Gastroesophageal sphincter (tissue), 4 donors: ENCODE measurements at regions not wholly inside any gene's neighbourhood (a gene's known extent, or its start where the extent isn't known, plus 50 kb on each side); places are given as distances from the start of the nearest gene placed in this dataset.
A peak's percentile ranks its signal among the peaks of the same experiment; 100 is the strongest.

Source experiments
- ATAC-seq: fragments of 150-250 bp; one replicate; pipeline ENCODE4 v1.9.1; 2016; ENCODE audit warnings: mild to moderate bottlenecking, moderate library complexity
- H3K27ac ChIP-seq, 4 donors: fragments of 200-600 bp; sonication (generic) in 3 of 4; 1 replicate in 3 of 4; 2 replicates in 1 of 4; pipeline ENCODE4 v1.5.1; 2016 to 2019
- H3K27me3 ChIP-seq: fragments of 200-600 bp; sonication (generic); one replicate; pipeline ENCODE4 v1.5.1; 2019
- H3K36me3 ChIP-seq, 2 donors: fragments of 200-600 bp; sonication (generic); one replicate each; pipeline ENCODE4 v1.5.1; 2019; ENCODE audit warnings: control low read depth in 1 of 2
- H3K4me1 ChIP-seq, 3 donors: fragments of 200-600 bp; sonication (generic); 1 replicate in 2 of 3; 2 replicates in 1 of 3; pipeline ENCODE4 v1.5.1; 2016 to 2019; ENCODE audit warnings: control low read depth in 2 of 3
- H3K4me3 ChIP-seq, 2 donors: fragments of 200-600 bp; sonication (generic); one replicate each; pipeline ENCODE4 v1.5.1; 2019; ENCODE audit warnings: mild to moderate bottlenecking in 1 of 2, moderate library complexity in 1 of 2
- H3K9me3 ChIP-seq, 3 donors: fragments of 200-600 bp; sonication (generic); one replicate each; pipeline ENCODE4 v1.5.1; 2017 to 2019; ENCODE audit warnings: control low read depth in 2 of 3
- EP300 ChIP-seq: sonication (generic); formaldehyde crosslinking; IDR thresholded peaks from one replicate; pipeline ENCODE4 v1.6.1; 2017; ENCODE audit warnings: antibody characterized with exemption, mild to moderate bottlenecking
- POLR2A ChIP-seq, 2 donors: fragments of 450-650 bp; IDR thresholded peaks; one replicate each; pipeline ENCODE4 v1.6.1; 2017; ENCODE audit warnings: antibody characterized with exemption in 2 of 2, mild to moderate bottlenecking in 2 of 2, moderate library complexity in 1 of 2
- POLR2AphosphoS5 ChIP-seq: sonication (generic); formaldehyde crosslinking; IDR thresholded peaks from one replicate; pipeline ENCODE4 v1.6.1; 2017; ENCODE audit warnings: antibody characterized with exemption
- WGBS, 2 donors: methylation state at CpG; one replicate each; pipeline ENCODE4 v1.1.5; 2018; ENCODE audit warnings: low coverage in 1 of 2; 5-methylcytosine and 5-hydroxymethylcytosine counted together
- TF ChIP-seq, protein P1 (sequence below), 4 experiments: fragments of 200-600 bp in 2 of 4; fragments of 450-650 bp in 2 of 4; sonication (generic) in 1 of 4; IDR thresholded peaks; one replicate each; pipeline ENCODE4 v1.5.1; 2017 to 2019; ENCODE audit warnings: antibody characterized with exemption in 4 of 4, mild to moderate bottlenecking in 2 of 4, moderate library complexity in 2 of 4

DNA sequence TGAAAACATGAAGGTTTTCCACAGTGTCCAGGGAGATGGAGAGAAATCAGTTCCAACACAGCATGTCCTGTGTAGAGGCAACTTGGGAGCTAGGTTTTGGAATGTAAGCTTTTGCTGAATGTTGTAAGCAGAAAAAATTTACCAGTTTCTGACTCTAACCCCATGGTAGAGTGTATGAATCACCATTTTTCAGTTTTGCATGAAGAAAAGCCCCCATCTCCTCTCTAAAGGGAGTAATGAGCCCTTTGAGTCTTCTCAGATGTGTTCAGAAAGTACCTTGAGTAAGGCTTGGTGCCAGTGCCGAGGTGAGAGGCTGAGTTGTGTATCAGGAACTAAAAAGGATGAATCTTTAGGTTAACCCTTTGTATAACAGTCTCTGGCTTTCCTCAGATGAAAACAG is 96.2 kb downstream of the ADRB2 start:
- Histone ChIP-seq H3K9me3 (no peaks in the 10 kb centered on the region), H3K27me3 (no peaks in the 10 kb centered on the region), H3K4me1 (no peaks in the 10 kb centered on the region), H3K4me3 (no peak overlapping the region), H3K27ac (no peak overlapping the region), H3K36me3 (no peaks in the 10 kb centered on the region)
- TF ChIP-seq, protein P1, sequence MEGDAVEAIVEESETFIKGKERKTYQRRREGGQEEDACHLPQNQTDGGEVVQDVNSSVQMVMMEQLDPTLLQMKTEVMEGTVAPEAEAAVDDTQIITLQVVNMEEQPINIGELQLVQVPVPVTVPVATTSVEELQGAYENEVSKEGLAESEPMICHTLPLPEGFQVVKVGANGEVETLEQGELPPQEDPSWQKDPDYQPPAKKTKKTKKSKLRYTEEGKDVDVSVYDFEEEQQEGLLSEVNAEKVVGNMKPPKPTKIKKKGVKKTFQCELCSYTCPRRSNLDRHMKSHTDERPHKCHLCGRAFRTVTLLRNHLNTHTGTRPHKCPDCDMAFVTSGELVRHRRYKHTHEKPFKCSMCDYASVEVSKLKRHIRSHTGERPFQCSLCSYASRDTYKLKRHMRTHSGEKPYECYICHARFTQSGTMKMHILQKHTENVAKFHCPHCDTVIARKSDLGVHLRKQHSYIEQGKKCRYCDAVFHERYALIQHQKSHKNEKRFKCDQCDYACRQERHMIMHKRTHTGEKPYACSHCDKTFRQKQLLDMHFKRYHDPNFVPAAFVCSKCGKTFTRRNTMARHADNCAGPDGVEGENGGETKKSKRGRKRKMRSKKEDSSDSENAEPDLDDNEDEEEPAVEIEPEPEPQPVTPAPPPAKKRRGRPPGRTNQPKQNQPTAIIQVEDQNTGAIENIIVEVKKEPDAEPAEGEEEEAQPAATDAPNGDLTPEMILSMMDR (IDR thresholded peaks at IDR 0.05), result no peak
- no peak for TF ChIP-seq EP300
- no peak for TF ChIP-seq POLR2A (IDR thresholded peaks at IDR 0.05)
- no peak for TF ChIP-seq POLR2AphosphoS5
- WGBS, 2 donors, result 33% methylated on average over 1 of the region's 1 CpG; no CpG with 5 or more reads in 1 of the 2 donors
- no peak for ATAC-seq

DNA sequence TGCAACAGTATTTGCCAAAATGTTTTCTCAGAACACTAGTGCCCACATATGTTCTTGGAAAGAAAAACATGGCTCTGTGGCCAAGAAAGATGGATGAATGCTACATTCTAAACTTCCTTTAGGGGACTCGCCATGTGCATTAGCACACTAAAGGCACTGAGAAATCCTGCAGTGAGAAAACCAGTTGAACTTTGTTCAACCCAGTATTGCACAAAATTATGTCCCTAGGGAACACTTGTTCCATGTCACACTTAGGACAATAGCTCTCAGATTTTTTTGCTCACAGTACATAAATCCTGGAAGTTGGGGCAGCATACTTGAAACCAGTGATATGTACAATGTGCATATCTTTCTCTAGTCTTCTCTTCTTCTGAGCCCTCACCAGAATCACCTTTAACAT is 96.6 kb downstream of the ADRB2 start:
- no peak for TF ChIP-seq POLR2A (IDR thresholded peaks at IDR 0.05)
- TF ChIP-seq, protein P1 (IDR thresholded peaks at IDR 0.05), result no peak
- TF ChIP-seq POLR2AphosphoS5, result no peak
- no peak for TF ChIP-seq EP300
- ATAC-seq, result no peak
- Histone ChIP-seq H3K27ac (no peak overlapping the region), H3K4me3 (no peak overlapping the region), H3K4me1 (no peaks in the 10 kb centered on the region), H3K36me3 (no peaks in the 10 kb centered on the region), H3K9me3 (no peaks in the 10 kb centered on the region), H3K27me3 (no peaks in the 10 kb centered on the region)
- 85 to 88% methylated on average over 1 of the region's 1 CpG for WGBS, 2 donors

DNA sequence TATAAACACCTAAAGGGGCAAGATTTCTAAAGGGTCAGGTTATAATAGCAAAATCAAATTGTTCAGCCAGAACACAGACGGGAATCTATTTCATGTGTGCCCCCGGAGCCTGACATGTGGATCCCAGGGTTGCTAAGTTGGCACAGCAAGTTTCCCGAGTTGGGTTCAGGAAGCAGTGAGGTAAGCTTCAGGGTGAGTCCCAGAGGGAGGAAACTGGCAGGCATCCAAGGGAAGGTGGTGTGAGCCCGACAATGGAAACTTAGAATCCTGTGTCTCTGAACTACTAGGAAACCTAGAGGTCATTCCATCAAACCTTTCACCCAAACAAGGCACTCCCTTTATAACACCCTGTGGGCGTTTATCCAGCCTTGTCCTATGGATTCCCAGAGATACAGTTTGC is 98.4 kb downstream of the ADRB2 start:
- TF ChIP-seq POLR2AphosphoS5 (no peak), EP300 (no peak), POLR2A (IDR thresholded peaks at IDR 0.05) (no peak)
- TF ChIP-seq, protein P1 (IDR thresholded peaks at IDR 0.05), result no peak
- Histone ChIP-seq H3K27me3 (no peaks in the 10 kb centered on the region), H3K4me3 (no peak overlapping the region), H3K36me3 (no peaks in the 10 kb centered on the region), H3K27ac (no peak overlapping the region), H3K9me3 (no peaks in the 10 kb centered on the region), H3K4me1 (peaks cover 0 to 8% (median 1%) of the 10 kb centered on the region in 3 donors)
- ATAC-seq, result peak; percentile 58
- WGBS, 2 donors, result 75 to 83% methylated on average over 2 to 5 of the region's 5 CpGs

DNA sequence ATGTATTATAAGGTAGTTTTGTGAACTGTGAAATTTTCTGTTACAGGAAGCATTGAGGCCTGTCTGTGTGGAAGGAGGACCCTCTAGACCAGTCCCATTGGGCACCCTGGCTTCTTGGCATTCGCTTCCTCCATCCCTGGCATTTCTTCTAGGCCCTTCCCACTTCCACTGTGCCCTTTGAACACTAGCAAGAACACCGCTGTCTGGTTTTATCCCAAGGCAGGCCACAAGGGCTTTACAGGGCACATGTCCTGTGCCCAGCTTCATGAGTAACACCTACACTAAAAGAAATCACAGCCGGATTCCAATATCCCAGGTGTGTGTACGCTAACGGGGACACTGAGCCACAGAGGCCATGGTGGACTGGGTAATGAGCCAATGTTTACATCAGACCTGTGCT is 99.8 kb downstream of the ADRB2 start:
- no peaks in the 10 kb centered on the region for H3K36me3 ChIP-seq
- no peaks in the 10 kb centered on the region for H3K27me3 ChIP-seq
- 90 to 93% methylated on average over 2 of the region's 5 CpGs for WGBS, 2 donors
- no peak for ATAC-seq
- no peak overlapping the region for H3K27ac ChIP-seq
- no peaks in the 10 kb centered on the region for H3K9me3 ChIP-seq
- TF ChIP-seq POLR2A (IDR thresholded peaks at IDR 0.05), result no peak
- no peak for TF ChIP-seq EP300
- TF ChIP-seq, protein P1 (IDR thresholded peaks at IDR 0.05), result no peak
- TF ChIP-seq POLR2AphosphoS5, result no peak
- peaks cover 0 to 9% (median 2%) of the 10 kb centered on the region in 3 donors for H3K4me1 ChIP-seq
- H3K4me3 ChIP-seq, result no peak overlapping the region

DNA sequence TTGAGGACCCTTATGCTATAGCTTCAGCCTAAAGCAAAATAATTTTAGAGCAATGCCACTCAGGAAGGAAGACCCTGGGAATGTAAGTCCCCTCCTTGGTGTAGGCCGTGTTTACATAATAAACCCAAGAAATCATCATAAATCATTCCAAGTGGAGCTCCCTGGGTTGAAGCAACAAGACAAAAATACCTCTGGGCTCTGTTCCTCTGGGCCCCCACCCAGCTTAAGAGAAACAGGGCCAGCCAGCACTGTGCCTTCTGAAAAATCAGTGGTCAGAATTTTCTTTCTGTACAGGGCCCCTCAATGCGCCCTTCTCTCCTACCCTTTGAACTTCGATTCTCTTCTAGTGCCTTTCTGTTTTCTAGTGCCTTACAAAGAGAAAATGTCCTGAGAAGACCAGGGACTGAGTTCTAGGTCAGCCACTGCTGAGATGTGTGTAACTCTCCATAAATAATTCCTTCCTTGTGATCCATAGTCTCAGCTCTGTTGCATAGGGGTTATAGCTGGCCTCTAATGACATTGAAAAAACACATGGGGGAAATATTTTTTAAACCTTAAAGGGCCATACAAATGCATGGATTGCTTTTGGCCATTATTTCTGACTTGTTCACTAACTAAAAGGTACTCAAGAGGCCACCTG is 101.0 kb downstream of the ADRB2 start:
- Histone ChIP-seq H3K4me3 (no peak overlapping the region), H3K36me3 (no peaks in the 10 kb centered on the region), H3K4me1 (peaks cover 0 to 14% (median 2%) of the 10 kb centered on the region in 3 donors), H3K27ac (no peak overlapping the region), H3K27me3 (no peaks in the 10 kb centered on the region), H3K9me3 (no peaks in the 10 kb centered on the region)
- 65 to 70% methylated on average over 2 to 3 of the region's 3 CpGs for WGBS, 2 donors
- ATAC-seq, result no peak
- TF ChIP-seq, protein P1 (IDR thresholded peaks at IDR 0.05), result no peak
- no peak for TF ChIP-seq EP300
- TF ChIP-seq POLR2A (IDR thresholded peaks at IDR 0.05), result no peak
- no peak for TF ChIP-seq POLR2AphosphoS5
